ENCODE measurements at regions not wholly inside any gene's neighbourhood (a gene's known extent, or its start where the extent isn't known, plus 50 kb on each side); places are given as distances from the start of the nearest gene placed in this dataset.

GRCh38 chr6:79804732-79805131 is 142.6 kb downstream of the ELOVL4 start:
- H3K4me2 ChIP-seq (ENCODE audit: insufficient read depth, low read length) = no peak overlapping the region

GRCh38 chr6:79803917-79804316 is 143.4 kb downstream of the ELOVL4 start:
- H3K4me1 ChIP-seq (ENCODE audit: insufficient read depth, low read length) = no peaks in the 10 kb centered on the region
- no peaks in the 10 kb centered on the region for H3K36me3 ChIP-seq (ENCODE audit: insufficient read depth, low read length)
- no peaks in the 10 kb centered on the region for H3K79me2 ChIP-seq (ENCODE audit: insufficient read depth, low read length)
- H3K4me2 ChIP-seq (ENCODE audit: insufficient read depth, low read length) = no peak overlapping the region
- peaks cover 3% of the 10 kb centered on the region for H3K27me3 ChIP-seq (ENCODE audit: insufficient read depth, low read length)
- no peak overlapping the region for H3K4me3 ChIP-seq (ENCODE audit: insufficient read depth, low read length)
- no peak for TF ChIP-seq CTCF (IDR thresholded peaks at IDR 0.05; ENCODE audit: extremely low read depth, low read depth, low read length)
- no peak for DNase-seq (ENCODE audit: insufficient read length, low spot score, missing footprints)
- no peak overlapping the region for H3K27ac ChIP-seq (ENCODE audit: low read depth, low read length)
- no peak overlapping the region for H2AFZ ChIP-seq (ENCODE audit: low read length)
- no peaks in the 10 kb centered on the region for H3K9me3 ChIP-seq (ENCODE audit: low read depth, low read length)
- H4K20me1 ChIP-seq (ENCODE audit: insufficient read depth, low read length) = no peaks in the 10 kb centered on the region

More at GRCh38 chr6:79804732-79805131, 142.6 kb downstream of the ELOVL4 start:
- Histone ChIP-seq H4K20me1 (ENCODE audit: insufficient read depth, low read length) (no peaks in the 10 kb centered on the region), H2AFZ (ENCODE audit: low read length) (no peak overlapping the region), H3K27ac (ENCODE audit: low read depth, low read length) (no peak overlapping the region), H3K9me3 (ENCODE audit: low read depth, low read length) (no peaks in the 10 kb centered on the region), H3K4me1 (ENCODE audit: insufficient read depth, low read length) (no peaks in the 10 kb centered on the region), H3K4me3 (ENCODE audit: insufficient read depth, low read length) (no peak overlapping the region), H3K79me2 (ENCODE audit: insufficient read depth, low read length) (no peaks in the 10 kb centered on the region), H3K36me3 (ENCODE audit: insufficient read depth, low read length) (no peaks in the 10 kb centered on the region), H3K27me3 (ENCODE audit: insufficient read depth, low read length) (peaks cover 4% of the 10 kb centered on the region)
- no peak for DNase-seq (ENCODE audit: insufficient read length, low spot score, missing footprints)
- no peak for TF ChIP-seq CTCF (IDR thresholded peaks at IDR 0.05; ENCODE audit: extremely low read depth, low read depth, low read length)

- no peak for TF ChIP-seq CTCF (IDR thresholded peaks at IDR 0.05; ENCODE audit: extremely low read depth, low read depth, low read length)
- Histone ChIP-seq H3K9me3 (ENCODE audit: low read depth, low read length) (no peaks in the 10 kb centered on the region), H4K20me1 (ENCODE audit: insufficient read depth, low read length) (no peaks in the 10 kb centered on the region), H3K4me2 (ENCODE audit: insufficient read depth, low read length) (no peak overlapping the region), H3K4me1 (ENCODE audit: insufficient read depth, low read length) (no peaks in the 10 kb centered on the region), H2AFZ (ENCODE audit: low read length) (no peak overlapping the region), H3K79me2 (ENCODE audit: insufficient read depth, low read length) (no peaks in the 10 kb centered on the region), H3K27me3 (ENCODE audit: insufficient read depth, low read length) (no peaks in the 10 kb centered on the region), H3K27ac (ENCODE audit: low read depth, low read length) (no peak overlapping the region), H3K36me3 (ENCODE audit: insufficient read depth, low read length) (no peaks in the 10 kb centered on the region), H3K4me3 (ENCODE audit: insufficient read depth, low read length) (no peak overlapping the region)
- no peak for DNase-seq (ENCODE audit: insufficient read length, low spot score, missing footprints)
Measured at GRCh38 chr6:79802657-79803300, 144.6 kb downstream of the ELOVL4 start.

- Histone ChIP-seq H3K36me3 (ENCODE audit: insufficient read depth, low read length) (no peaks in the 10 kb centered on the region), H3K4me2 (ENCODE audit: insufficient read depth, low read length) (no peak overlapping the region), H4K20me1 (ENCODE audit: insufficient read depth, low read length) (no peaks in the 10 kb centered on the region), H3K27me3 (ENCODE audit: insufficient read depth, low read length) (no peaks in the 10 kb centered on the region), H3K9me3 (ENCODE audit: low read depth, low read length) (no peaks in the 10 kb centered on the region), H3K79me2 (ENCODE audit: insufficient read depth, low read length) (no peaks in the 10 kb centered on the region), H2AFZ (ENCODE audit: low read length) (no peak overlapping the region), H3K4me3 (ENCODE audit: insufficient read depth, low read length) (no peak overlapping the region), H3K27ac (ENCODE audit: low read depth, low read length) (no peak overlapping the region), H3K4me1 (ENCODE audit: insufficient read depth, low read length) (no peaks in the 10 kb centered on the region)
- TF ChIP-seq CTCF (IDR thresholded peaks at IDR 0.05; ENCODE audit: extremely low read depth, low read depth, low read length) = no peak
- DNase-seq (ENCODE audit: insufficient read length, low spot score, missing footprints) = no peak
Measured at GRCh38 chr6:79801362-79801761, 146.0 kb downstream of the ELOVL4 start.

All from osteoblast (primary cell).